Subcutaneous abdominal adipose tissue (tissue), 5 donors: ENCODE measurements at regions not wholly inside any gene's neighbourhood (a gene's known extent, or its start where the extent isn't known, plus 50 kb on each side); places are given as distances from the start of the nearest gene placed in this dataset.
A peak's percentile ranks its signal among the peaks of the same experiment; 100 is the strongest.
"Not testable (repeated sequence)": the region's sequence is repeated elsewhere in the genome, so short reads cannot be mapped to it uniquely, and the experiment has no call there.

ENCODE experiments used
- H3K27ac ChIP-seq: one replicate; pipeline ENCODE4 v1.7.0; 2013; ENCODE audit warnings: low read depth, mild to moderate bottlenecking, inconsistent platforms, low read length, moderate library complexity
- H3K27me3 ChIP-seq, 5 donors: one replicate each; pipeline ENCODE4 v1.7.0; 2013; ENCODE audit warnings: low read length in 5 of 5, inconsistent platforms in 1 of 5; ENCODE audit not compliant: control insufficient read depth in 5 of 5, insufficient read depth in 4 of 5
- H3K36me3 ChIP-seq, 5 donors: one replicate each; pipeline ENCODE4 v1.7.0; 2013; ENCODE audit warnings: low read length in 5 of 5; ENCODE audit not compliant: control insufficient read depth in 5 of 5, insufficient read depth in 5 of 5
- H3K4me1 ChIP-seq, 5 donors: one replicate each; pipeline ENCODE4 v1.7.0; 2013; ENCODE audit warnings: low read length in 5 of 5, mild to moderate bottlenecking in 3 of 5, moderate library complexity in 1 of 5; ENCODE audit not compliant: control insufficient read depth in 5 of 5, insufficient read depth in 5 of 5
- H3K4me3 ChIP-seq, 5 donors: one replicate each; pipeline ENCODE4 v1.7.0; 2013; ENCODE audit warnings: low read length in 5 of 5, low read depth in 1 of 5
- H3K9ac ChIP-seq, 5 donors: one replicate each; pipeline ENCODE4 v1.7.0; 2013; ENCODE audit warnings: low read length in 5 of 5, mild to moderate bottlenecking in 4 of 5, moderate library complexity in 3 of 5
- H3K9me3 ChIP-seq, 5 donors: one replicate each; pipeline ENCODE4 v1.7.0; 2013; ENCODE audit warnings: low read length in 5 of 5; ENCODE audit not compliant: control insufficient read depth in 5 of 5
- donor health status: healthy.
- donor health status: healthy.
- donor health status: healthy.
- donor health status: healthy.
- donor health status: healthy.

DNA sequence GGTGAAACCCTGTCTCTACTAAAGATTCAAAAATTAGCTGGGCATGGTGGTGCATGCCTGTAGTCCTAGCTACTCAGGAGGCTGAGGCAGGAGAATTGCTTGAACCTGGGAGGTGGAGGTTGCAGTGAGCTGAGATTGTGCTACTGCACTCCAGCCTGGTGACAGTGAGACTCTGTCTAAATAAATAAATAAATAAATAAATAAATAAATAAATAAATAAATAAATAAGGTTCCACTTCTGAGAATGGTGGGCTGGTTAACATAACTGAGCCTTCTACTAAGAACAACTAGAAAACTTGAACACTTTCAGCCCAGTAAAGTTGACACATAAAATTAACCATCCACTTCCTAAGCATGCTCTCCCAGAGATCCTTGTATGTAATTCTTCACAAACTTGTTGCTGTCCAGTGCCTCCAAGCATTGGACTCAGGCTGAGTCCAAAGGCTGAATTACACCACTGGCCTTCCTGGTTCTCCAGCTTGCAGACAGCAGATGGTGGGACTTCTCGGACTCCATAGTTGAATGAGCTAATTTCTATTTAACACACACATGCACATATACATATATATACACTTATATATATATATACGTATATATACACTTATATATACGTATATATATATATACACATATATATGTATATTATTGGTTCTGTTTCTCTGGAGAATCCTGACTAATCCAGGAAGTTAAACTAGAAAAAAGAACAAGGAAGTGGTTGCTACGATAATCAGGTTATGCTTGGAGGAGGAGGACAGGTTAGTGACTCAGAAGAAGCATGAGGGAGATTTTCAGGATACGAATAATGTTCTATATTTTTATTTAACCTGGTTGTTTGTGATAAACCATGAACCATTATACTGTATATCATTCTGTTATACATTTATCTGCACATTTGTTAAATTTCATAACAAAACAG lies 348.8 kb downstream of the METTL4 start:
- H3K27ac ChIP-seq: no peak overlapping the region
- H3K36me3 ChIP-seq: no peaks in the 10 kb centered on the region
- H3K9ac ChIP-seq: no peak overlapping the region
- H3K4me3 ChIP-seq: no peak overlapping the region
- peaks cover 0 to 8% (median 4%) of the 10 kb centered on the region in 5 donors for H3K4me1 ChIP-seq
- H3K9me3 ChIP-seq: no peaks in the 10 kb centered on the region
- no peaks in the 10 kb centered on the region for H3K27me3 ChIP-seq

DNA sequence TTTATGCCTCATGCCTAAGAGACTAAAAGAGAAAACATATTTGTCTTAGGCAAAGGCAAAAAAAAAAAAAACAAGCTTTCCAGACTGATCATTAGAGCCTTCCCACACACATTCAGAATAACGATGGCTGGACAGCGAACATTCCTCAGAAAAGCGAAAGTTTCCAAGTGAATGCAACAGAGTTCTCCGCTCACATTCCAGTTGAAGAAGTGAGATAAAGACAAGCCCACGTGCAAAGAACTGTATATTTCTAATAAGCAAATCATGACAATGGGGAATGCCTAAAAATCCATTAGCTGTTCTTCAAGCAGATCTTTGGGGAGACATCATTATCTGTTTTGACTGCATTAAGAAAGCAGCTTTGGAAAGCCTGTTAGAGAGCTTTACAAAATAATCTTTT lies 347.9 kb downstream of the METTL4 start:
- peaks cover 0 to 8% (median 4%) of the 10 kb centered on the region in 5 donors for H3K4me1 ChIP-seq
- no peaks in the 10 kb centered on the region for H3K36me3 ChIP-seq
- no peak overlapping the region for H3K27ac ChIP-seq
- peak overlapping the region in 4 of 5 donors; percentile 19 to 41 (median 30) for H3K4me3 ChIP-seq
- no peaks in the 10 kb centered on the region for H3K9me3 ChIP-seq
- H3K27me3 ChIP-seq: no peaks in the 10 kb centered on the region
- peak overlapping the region in 1 of 5 donors; percentile 8 for H3K9ac ChIP-seq

DNA sequence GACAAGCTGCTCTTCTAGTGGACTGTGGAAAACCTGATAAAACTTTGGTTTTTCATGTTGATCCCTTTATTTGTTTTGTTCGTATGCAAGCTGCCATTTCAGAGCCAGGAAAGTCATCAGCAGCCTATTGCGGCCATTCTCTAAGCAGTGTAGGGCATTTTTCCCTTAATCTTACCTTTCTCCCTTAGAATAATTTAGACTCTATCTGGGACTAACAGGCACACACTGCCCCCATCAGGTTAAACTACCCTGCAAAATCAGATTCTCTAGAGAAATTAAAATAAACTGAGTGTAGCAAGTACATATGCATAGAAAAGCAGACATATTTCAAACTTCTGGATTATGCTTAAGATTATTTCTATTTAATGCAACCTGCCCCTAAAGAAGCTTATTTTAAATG lies 347.5 kb downstream of the METTL4 start:
- H3K36me3 ChIP-seq: no peaks in the 10 kb centered on the region
- H3K9me3 ChIP-seq: no peaks in the 10 kb centered on the region
- peak overlapping the region in 4 of 5 donors; percentile 19 to 41 (median 30) for H3K4me3 ChIP-seq
- peaks cover 0 to 8% (median 4%) of the 10 kb centered on the region in 5 donors for H3K4me1 ChIP-seq
- H3K27ac ChIP-seq: no peak overlapping the region
- peak overlapping the region in 1 of 5 donors; percentile 8 for H3K9ac ChIP-seq
- H3K27me3 ChIP-seq: no peaks in the 10 kb centered on the region

DNA sequence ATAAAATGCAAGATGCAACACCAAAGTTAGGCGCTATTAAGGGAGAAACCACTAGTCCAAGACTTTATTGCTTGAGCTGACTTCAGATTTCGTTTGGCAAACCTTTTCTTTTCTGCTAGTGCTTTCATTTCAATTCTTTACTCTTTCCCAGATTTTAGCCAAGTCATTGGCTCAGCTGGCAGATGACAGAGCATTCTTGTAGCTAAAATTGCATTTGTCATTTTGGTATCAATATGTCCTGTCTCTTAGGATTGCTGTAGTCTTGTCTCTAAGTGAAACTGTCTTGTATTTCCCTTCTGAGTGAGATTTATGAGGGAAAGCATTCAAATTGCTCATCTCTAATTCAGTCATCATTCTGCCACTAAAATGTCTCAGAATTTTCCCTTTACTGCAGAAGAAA lies 335.1 kb downstream of the METTL4 start:
- H3K27me3 ChIP-seq: peaks cover 0 to 3% (median 0%) of the 10 kb centered on the region in 5 donors
- no peak overlapping the region for H3K4me3 ChIP-seq
- no peaks in the 10 kb centered on the region for H3K4me1 ChIP-seq
- no peak overlapping the region for H3K27ac ChIP-seq
- H3K9me3 ChIP-seq: no peaks in the 10 kb centered on the region
- H3K36me3 ChIP-seq: no peaks in the 10 kb centered on the region
- H3K9ac ChIP-seq: no peak overlapping the region

DNA sequence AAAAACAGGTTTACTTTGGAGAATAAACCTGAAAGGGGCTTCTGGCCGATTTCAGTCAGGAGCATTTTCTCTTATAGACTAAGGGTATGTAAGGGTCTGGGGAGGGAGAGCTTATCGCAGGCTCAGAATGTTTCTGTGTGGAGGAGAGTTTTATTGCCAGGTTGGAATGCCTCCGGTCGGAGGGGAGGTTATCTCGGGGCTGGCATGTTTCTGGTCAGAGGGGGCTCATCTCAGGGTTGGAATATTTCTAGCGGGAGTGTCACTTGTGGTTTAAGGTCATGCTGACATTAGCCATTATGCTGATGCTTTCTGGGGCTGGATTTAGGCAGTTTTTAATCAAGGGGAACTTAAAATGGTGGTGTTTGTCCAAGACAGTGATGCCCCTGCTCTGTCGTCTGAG lies 333.6 kb downstream of the METTL4 start:
- no peaks in the 10 kb centered on the region for H3K36me3 ChIP-seq
- H3K9me3 ChIP-seq: no peaks in the 10 kb centered on the region
- peaks cover 0 to 3% (median 0%) of the 10 kb centered on the region in 5 donors for H3K27me3 ChIP-seq
- no peaks in the 10 kb centered on the region for H3K4me1 ChIP-seq
- H3K9ac ChIP-seq: no peak overlapping the region
- no peak overlapping the region for H3K4me3 ChIP-seq
- no peak overlapping the region for H3K27ac ChIP-seq

DNA sequence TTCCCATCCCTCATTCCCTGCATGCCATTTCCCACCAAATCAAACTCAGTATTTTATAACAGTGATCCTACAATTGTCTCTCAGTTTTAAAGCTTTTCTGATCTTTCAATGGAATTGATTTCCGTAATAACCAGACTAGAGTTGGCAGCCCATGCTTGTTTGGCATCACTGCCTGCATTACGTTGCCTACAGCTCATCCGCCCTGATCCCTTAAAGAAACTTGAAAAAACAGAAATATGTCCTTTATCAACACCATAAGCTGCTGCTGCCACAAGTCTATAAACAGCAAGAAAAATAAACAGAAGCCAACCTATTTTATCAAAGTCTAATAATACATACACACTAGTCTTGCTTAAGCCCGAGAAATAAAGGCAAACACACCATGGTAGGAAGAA lies 331.0 kb downstream of the METTL4 start:
- no peaks in the 10 kb centered on the region for H3K9me3 ChIP-seq
- H3K27me3 ChIP-seq: peaks cover 0 to 3% (median 0%) of the 10 kb centered on the region in 5 donors
- no peaks in the 10 kb centered on the region for H3K36me3 ChIP-seq
- H3K4me1 ChIP-seq: no peaks in the 10 kb centered on the region
- no peak overlapping the region for H3K27ac ChIP-seq
- no peak overlapping the region for H3K4me3 ChIP-seq
- no peak overlapping the region for H3K9ac ChIP-seq

DNA sequence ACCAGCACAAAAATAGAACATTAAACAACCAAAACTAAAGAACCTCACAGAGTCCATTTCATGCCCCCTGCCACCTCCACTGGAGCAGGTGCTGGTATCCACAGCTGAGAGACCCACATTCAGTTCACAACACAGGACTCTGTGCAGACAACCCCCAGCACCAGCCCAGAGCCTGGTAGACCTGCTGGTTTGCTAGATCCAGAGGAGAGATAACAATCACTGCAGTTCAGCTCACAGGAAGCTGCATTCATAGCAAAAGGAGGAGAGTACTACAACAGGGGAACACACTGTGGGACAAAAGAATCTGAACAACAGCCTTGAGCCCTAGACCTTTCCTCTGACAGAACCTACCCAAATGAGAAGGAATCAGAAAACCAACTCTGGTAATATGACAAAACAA lies 326.7 kb downstream of the METTL4 start:
- Histone ChIP-seq H3K9ac (no peak overlapping the region), H3K27ac (no peak overlapping the region), H3K27me3 (no peaks in the 10 kb centered on the region)

DNA sequence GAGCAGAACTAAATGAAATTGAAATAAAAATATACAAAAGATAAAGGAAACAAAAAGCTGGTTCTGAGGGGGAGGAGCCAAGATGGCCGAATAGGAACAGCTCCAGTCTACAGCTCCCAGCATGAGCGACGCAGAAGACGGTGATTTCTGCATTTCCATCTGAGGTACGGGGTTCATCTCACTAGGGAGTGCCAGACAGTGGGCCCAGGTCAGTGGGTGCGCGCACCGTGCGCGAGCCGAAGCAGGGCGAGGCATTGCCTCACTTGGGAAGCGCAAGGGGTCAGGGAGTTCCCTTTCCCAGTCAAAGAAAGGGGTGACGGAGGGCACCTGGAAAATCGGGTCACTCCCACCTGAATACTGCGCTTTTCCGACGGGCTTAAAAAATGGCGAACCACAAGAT lies 324.2 kb downstream of the METTL4 start:
- H3K4me3 ChIP-seq, H3K27ac ChIP-seq, H3K9ac ChIP-seq, H3K9me3 ChIP-seq, H3K27me3 ChIP-seq, H3K4me1 ChIP-seq, H3K36me3 ChIP-seq: not testable (repeated sequence)

More for the DNA sequence above, 326.7 kb downstream of the METTL4 start:
- no peak overlapping the region for H3K4me3 ChIP-seq
- no peaks in the 10 kb centered on the region for H3K36me3 ChIP-seq
- no peaks in the 10 kb centered on the region for H3K9me3 ChIP-seq
- H3K4me1 ChIP-seq: no peaks in the 10 kb centered on the region

DNA sequence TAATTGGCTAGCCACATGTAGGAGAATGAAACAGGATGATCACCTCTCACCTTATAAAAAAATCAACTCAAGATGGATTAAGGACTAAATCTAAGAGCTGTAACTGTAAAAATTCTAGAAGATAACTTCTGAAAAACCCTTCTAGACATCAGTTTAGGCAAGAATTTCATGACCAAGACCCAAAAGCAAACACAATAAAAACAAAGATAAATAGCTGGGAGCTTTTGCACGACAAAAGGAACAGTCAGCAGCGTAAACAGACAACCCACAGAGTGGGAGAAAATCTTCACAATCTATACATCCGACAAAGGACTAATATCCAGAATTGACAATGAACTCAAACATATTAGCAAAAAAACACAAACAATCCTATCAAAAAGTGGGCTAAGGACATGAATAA lies 316.3 kb downstream of the METTL4 start:
- Histone ChIP-seq H3K9me3 (no peaks in the 10 kb centered on the region), H3K4me3 (no peak overlapping the region), H3K36me3 (no peaks in the 10 kb centered on the region)

DNA sequence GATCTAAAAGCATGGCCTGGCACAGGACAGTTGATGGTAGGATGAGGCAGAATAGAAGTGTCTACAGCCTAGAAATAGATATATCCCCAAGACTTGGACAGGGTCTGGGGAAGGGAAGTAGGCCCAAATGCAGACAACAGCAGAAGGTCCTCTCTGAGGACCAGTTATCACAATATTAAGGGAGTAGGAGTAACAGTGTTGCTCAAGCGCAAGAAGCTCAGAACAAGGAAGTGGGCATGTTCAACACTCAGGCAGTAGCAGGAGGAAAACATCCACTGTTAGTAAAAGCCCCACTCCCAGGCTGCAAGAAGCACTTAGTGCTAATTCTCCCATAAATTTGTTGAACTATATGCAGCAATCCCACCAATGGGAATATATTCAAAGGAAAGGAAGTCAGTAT lies 314.7 kb downstream of the METTL4 start:
- no peak overlapping the region for H3K9ac ChIP-seq
- H3K9me3 ChIP-seq: no peaks in the 10 kb centered on the region
- H3K36me3 ChIP-seq: no peaks in the 10 kb centered on the region
- H3K27me3 ChIP-seq: no peaks in the 10 kb centered on the region
- no peak overlapping the region for H3K27ac ChIP-seq
- H3K4me3 ChIP-seq: no peak overlapping the region
- H3K4me1 ChIP-seq: no peaks in the 10 kb centered on the region

More for the DNA sequence above, 316.3 kb downstream of the METTL4 start:
- Histone ChIP-seq H3K9ac (no peak overlapping the region), H3K4me1 (no peaks in the 10 kb centered on the region), H3K27ac (no peak overlapping the region), H3K27me3 (no peaks in the 10 kb centered on the region)
